DMS153 treated with DMSO at 0.1 percent for 48 hours (cell line): ENCODE measurements at regions not wholly inside any gene's neighbourhood (a gene's known extent, or its start where the extent isn't known, plus 50 kb on each side); places are given as distances from the start of the nearest gene placed in this dataset.
"Not testable (repeated sequence)": the region's sequence is repeated elsewhere in the genome, so short reads cannot be mapped to it uniquely, and the experiment has no call there.

ENCODE experiments used
- DNase-seq: peaks from one replicate; lab custom pipeline; 2025; ENCODE audit not compliant: unreplicated experiment; lab: John Stamatoyannopoulos, UW

DNA sequence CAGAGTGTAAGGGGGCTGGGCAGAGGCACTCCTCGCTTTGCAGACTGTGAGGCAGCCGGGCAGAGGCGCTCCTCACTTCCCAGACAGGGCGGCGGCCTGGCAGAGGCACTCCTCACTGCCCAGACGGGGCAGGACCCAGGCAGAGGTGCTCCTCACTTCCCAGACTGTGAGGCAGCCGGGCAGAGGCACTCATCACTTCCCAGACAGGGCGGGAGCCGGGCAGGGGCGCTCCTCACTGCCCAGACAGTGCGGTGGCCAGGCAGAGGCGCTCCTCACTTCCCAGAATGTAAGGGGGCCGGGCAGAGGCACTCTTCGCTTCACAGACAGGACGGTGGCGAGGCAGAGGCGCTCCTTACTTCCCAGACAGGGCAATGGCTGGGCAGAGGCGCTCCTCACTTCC is 442.5 kb downstream of the SPATA31D1 start:
- no peak for DNase-seq

GRCh38 chr9:82433290-82433931 is 444.8 kb downstream of the SPATA31D1 start:
- not testable (repeated sequence) for DNase-seq

DNA sequence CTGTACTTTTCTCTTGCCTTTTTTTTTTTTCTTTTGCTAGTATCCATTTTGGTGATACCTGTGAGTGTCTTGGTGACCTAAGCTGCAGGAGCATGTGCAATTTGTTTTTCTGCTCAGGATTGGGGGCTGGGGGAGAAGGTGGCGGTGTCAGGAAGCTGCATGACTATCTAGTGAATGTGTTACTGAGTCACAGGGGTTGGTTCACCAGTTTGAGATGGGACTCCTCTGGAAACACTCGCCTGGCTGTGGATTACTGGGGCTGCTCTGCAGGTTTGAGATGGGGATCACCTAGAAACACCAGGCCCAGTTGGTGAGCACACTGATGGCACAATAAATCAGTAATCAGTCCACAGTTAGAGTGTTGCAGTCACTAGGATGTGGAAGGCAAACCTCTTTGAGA is 447.9 kb downstream of the SPATA31D1 start:
- DNase-seq = no peak

DNA sequence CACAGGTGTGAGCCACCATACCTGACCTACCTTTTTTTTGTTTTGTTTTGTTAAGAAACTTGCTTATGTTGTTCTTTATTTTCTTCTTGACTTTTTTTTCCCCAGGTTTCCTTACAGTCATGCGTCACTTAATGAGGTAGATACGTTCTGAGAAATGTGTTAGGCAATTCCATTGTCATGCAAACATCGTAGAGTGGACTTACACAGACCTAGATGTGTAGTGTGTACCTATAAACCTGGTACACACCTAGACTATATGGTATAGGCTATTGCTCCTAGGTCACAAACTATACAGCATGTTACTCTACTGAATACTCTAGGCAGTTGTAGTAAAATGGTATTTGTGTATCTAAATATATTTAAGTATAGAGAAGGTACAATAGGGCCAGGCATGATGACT is 448.6 kb downstream of the SPATA31D1 start:
- not testable (repeated sequence) for DNase-seq

GRCh38 chr9:82438581-82438980 is 450.0 kb downstream of the SPATA31D1 start:
- no peak for DNase-seq

- no peak for DNase-seq
Measured at GRCh38 chr9:82443312-82443711, 454.7 kb downstream of the SPATA31D1 start.

DNA sequence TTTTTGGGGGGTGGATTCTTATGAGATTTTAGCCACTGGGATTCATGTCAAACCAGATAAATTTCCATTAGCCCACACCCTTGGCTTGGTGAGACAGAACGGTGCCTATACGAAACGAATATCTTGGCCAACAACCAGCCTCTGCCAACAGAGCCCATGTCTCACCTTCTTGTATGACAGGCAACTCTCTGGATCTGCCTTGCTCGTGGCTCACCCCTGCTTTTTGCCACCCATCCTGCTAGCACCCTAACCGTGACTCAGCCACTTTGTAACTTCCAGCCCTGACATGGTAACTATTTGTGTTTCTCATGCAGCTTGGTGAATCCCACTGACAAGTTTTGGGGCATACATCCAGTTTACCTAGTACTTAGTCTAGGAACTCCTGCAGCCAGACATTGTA is 457.0 kb downstream of the SPATA31D1 start:
- DNase-seq = no peak

- no peak for DNase-seq
Measured at GRCh38 chr9:82447343-82447742, 458.8 kb downstream of the SPATA31D1 start.

DNA sequence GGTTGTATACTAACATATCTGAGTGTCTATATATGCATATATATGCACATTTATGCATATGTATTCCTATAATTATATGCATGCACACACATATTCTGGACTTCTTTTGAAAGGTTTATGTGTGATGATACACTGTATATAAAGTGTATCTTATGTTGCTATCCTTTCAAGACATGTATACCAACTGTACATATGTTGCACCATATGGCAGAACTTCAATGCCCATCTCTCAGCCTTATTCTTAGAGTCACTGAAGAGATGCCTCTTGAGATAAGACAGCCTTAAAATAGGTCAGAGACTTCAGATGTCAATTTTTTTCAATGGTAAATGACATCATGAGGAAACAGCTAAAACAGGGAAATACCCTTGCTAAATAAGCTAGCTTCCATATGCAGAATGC is 461.4 kb downstream of the SPATA31D1 start:
- DNase-seq = no peak

- no peak for DNase-seq
Measured at GRCh38 chr9:82454509-82455190, 466.1 kb downstream of the SPATA31D1 start.

DNA sequence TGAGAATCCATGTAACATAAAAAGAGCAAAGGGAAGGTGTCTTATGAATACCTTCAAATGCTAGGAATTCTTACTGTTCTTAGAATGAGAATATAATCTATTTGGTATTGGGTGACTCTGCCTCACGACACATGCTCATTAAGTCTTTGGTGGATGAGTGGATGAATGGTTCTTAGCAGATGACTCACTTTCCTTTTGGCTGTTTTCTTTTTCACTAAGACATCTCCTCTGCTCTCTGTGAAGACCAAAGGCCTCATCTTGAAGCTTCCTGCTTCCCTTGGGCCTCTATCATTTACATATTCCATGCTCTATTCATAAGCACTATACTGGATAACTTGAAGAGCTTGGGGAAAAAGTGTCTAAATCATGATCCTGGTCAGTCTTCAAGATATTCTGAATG is 468.1 kb downstream of the SPATA31D1 start:
- DNase-seq = no peak

GRCh38 chr9:82457298-82457697 is 468.7 kb downstream of the SPATA31D1 start:
- no peak for DNase-seq

DNA sequence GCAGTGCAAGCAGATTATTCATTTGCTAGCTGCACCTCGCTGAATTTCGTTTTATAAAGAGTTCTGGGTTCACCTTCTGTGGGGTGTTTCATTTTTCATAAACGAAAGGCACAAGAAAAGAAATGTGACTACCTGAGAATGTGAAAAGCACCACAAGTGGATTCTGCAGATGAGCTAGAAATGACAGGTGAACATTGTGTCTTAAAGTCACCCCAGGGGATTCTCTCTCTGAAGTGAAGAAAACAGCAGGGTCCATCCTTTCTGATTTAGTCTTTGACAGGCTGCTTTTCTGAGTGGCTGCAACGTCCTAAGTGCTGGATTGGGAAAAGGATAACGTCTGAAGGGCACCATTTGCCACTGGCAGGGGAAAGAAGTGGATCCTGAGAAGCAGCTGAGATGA is 469.3 kb downstream of the SPATA31D1 start:
- DNase-seq = no peak

DNA sequence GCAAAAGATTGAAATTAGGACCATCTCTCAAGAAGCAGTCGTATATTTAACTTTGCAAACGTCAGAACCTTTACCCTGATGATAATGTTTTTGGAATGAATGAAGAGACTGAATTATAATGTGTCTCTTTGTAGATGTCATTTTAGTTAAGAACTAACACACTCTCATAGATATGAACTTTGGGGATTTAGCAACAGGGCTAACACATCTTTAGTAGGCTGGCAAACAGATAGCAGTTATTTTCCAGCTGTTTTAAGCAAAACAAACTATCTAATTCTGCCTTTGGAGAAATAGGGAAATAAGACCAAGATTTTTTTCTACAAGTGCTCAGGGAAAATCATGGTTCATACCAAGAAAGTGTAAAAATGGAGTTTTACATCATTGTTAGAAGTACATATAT is 469.7 kb downstream of the SPATA31D1 start:
- no peak for DNase-seq

- no peak for DNase-seq
Measured at GRCh38 chr9:82466616-82467260, 478.2 kb downstream of the SPATA31D1 start.

- no peak for DNase-seq
Measured at GRCh38 chr9:82467436-82467835, 478.9 kb downstream of the SPATA31D1 start.

DNA sequence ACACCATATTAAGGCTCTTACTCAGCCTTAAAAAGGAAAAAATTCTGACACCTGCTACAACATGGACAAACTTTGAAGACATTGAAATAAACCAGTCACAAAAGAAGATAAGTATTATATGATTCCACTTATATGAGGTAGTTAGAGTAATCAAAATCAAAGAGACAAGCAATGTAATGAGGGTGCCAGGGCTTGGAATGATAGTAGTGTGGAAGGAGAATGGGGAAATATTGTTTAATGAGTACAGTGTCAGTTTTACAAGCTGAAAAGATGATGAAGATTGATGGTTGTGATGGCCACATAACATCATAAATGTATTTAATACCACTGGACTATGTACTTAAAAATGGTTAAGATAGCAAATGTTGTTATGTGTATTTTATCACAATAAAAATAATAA is 485.7 kb downstream of the SPATA31D1 start:
- DNase-seq = no peak

- no peak for DNase-seq
Measured at GRCh38 chr9:82475584-82476301, 487.2 kb downstream of the SPATA31D1 start.

DNA sequence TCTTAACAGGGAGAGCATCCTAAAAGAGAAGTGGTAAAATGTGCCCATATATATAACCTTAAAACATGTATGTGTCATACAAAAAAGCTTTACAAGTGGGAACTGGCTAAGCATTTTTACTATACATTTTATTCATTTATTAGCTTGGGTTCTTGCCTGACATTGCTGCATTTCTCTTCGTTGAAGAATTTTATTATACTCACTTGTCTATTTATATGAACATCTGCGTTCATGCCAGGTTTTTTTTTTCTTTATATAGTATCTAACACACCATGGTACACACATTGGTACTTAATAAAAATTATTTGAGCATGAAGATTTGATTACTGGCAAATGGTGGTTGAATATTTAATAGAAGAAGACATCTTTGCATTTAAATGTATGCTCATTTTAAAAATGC is 492.3 kb downstream of the SPATA31D1 start:
- DNase-seq = no peak

- DNase-seq = no peak
Measured at GRCh38 chr9:82487935-82488312, 499.4 kb downstream of the SPATA31D1 start.

GRCh38 chr9:82488313-82489200 is 500.0 kb downstream of the SPATA31D1 start:
- DNase-seq = no peak
